ACC112 (cell line): ENCODE measurements at regions not wholly inside any gene's neighbourhood (a gene's known extent, or its start where the extent isn't known, plus 50 kb on each side); places are given as distances from the start of the nearest gene placed in this dataset.

ENCODE experiments used
- H2AFZ ChIP-seq: fragments of 200-600 bp; sonication (generic); one replicate; pipeline ENCODE4 v1.6.0; 2017; ENCODE audit warnings: antibody characterized with exemption, low read length; ENCODE audit not compliant: unreplicated experiment
- H3K27ac ChIP-seq: fragments of 200-600 bp; sonication (generic); 2 replicates; pipeline ENCODE4 v1.5.1; 2014; ENCODE audit warnings: low read depth, mild to moderate bottlenecking, antibody characterized with exemption, low read length, moderate library complexity
- H3K27me3 ChIP-seq: fragments of 200-600 bp; sonication (generic); 2 replicates; pipeline ENCODE4 v1.6.1; 2014; ENCODE audit warnings: mild to moderate bottlenecking, antibody characterized with exemption, low read length, moderate library complexity, mixed read lengths; ENCODE audit not compliant: insufficient read depth
- H3K36me3 ChIP-seq: fragments of 200-600 bp; sonication (generic); 2 replicates; pipeline ENCODE4 v1.6.1; 2016; ENCODE audit warnings: mild to moderate bottlenecking, antibody characterized with exemption, low read length, moderate library complexity, mixed read lengths; ENCODE audit not compliant: insufficient read depth
- H3K4me1 ChIP-seq: fragments of 200-600 bp; sonication (generic); one replicate; pipeline ENCODE4 v1.6.1; 2016; ENCODE audit warnings: low read length, mixed read lengths; ENCODE audit not compliant: insufficient read depth, unreplicated experiment, control insufficient read depth
- H3K4me3 ChIP-seq: fragments of 200-600 bp; sonication (generic); 2 replicates; pipeline ENCODE4 v1.5.1; 2014; ENCODE audit warnings: mild to moderate bottlenecking, low read depth, low read length
- H3K79me2 ChIP-seq: fragments of 200-600 bp; sonication (generic); one replicate; pipeline ENCODE4 v1.6.0; 2016; ENCODE audit warnings: low read length; ENCODE audit not compliant: control insufficient read depth, unreplicated experiment, insufficient read depth

DNA sequence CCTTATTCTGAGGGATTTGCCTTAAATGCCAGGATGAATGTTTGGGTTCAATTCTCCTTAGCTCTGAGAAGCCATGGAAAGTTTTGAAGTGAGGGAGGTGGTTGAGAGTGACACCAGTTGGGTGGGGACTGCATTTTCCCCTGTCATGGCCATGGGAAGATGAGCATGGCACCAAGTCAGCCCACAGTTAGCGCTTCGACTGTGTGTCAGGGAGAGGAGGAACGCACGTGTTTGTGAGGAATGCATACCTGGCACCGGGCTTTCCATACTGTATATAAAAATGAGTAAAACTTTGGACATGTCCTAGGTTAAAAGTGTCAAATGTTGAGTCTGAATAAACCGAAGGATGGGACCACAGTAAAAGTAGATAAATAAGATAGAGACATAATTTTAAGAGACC is 187.5 kb upstream of the KL start:
- no peak overlapping the region for H2AFZ ChIP-seq
- peaks cover 26% of the 10 kb centered on the region for H3K4me1 ChIP-seq
- H3K27ac ChIP-seq: no peak overlapping the region

GRCh38 chr13:32829269-32829668 is 187.0 kb upstream of the KL start:
- no peak overlapping the region for H3K4me3 ChIP-seq
- no peaks in the 10 kb centered on the region for H3K79me2 ChIP-seq
- H2AFZ ChIP-seq: peak overlapping the region; percentile 73
- H3K27ac ChIP-seq: no peak overlapping the region
- H3K27me3 ChIP-seq: no peaks in the 10 kb centered on the region
- H3K4me1 ChIP-seq: peaks cover 22% of the 10 kb centered on the region
- H3K36me3 ChIP-seq: no peaks in the 10 kb centered on the region

More for the DNA sequence above, 187.5 kb upstream of the KL start:
- no peaks in the 10 kb centered on the region for H3K36me3 ChIP-seq
- no peak overlapping the region for H3K4me3 ChIP-seq
- H3K27me3 ChIP-seq: no peaks in the 10 kb centered on the region
- no peaks in the 10 kb centered on the region for H3K79me2 ChIP-seq

GRCh38 chr13:32829676-32830335 is 186.4 kb upstream of the KL start:
- Histone ChIP-seq H3K36me3 (no peaks in the 10 kb centered on the region), H3K4me3 (no peak overlapping the region), H3K27ac (no peak overlapping the region), H3K4me1 (peaks cover 19% of the 10 kb centered on the region), H2AFZ (peak overlapping the region; percentile 73), H3K27me3 (no peaks in the 10 kb centered on the region), H3K79me2 (no peaks in the 10 kb centered on the region)

DNA sequence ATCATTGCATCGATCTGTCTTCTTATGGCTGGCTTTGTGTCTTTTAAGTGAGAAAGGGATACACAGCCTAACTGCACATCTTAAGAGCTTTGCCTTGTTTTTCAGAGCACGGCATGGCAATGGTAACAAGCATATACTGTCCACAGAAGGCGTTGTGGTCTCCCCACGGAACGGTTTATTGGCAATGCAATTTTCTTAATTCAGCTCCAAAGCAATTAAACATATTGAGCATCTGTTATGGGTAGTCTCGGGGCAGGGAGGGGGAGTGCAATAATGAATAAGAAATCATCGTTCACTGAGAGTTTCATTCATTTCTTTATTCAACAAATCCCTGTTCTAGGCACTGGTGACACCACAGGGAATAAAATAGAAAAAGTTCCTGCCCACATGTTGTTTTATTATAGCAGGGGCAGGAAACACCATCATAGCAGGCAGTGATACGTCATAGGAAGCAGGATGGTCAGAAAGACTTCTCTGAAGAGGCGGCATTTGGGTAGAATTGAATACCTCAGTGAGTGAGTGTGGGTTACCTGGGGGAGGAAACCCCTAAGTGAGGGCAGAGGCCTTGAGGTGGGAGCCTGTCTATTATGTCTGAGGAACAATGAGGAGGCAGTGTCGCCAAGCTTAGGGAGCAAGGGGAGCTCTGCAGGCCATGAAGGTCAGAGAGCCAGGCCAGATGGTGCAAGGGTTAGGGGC is 185.7 kb upstream of the KL start:
- no peak overlapping the region for H3K27ac ChIP-seq
- no peaks in the 10 kb centered on the region for H3K36me3 ChIP-seq
- H3K79me2 ChIP-seq: no peaks in the 10 kb centered on the region
- no peaks in the 10 kb centered on the region for H3K27me3 ChIP-seq
- peaks cover 14% of the 10 kb centered on the region for H3K4me1 ChIP-seq
- H2AFZ ChIP-seq: no peak overlapping the region
- H3K4me3 ChIP-seq: no peak overlapping the region

GRCh38 chr13:32837307-32837972 is 178.8 kb upstream of the KL start:
- no peaks in the 10 kb centered on the region for H3K79me2 ChIP-seq
- H3K4me1 ChIP-seq: no peaks in the 10 kb centered on the region
- H3K4me3 ChIP-seq: no peak overlapping the region
- H3K27ac ChIP-seq: no peak overlapping the region
- no peaks in the 10 kb centered on the region for H3K27me3 ChIP-seq
- H2AFZ ChIP-seq: no peak overlapping the region
- no peaks in the 10 kb centered on the region for H3K36me3 ChIP-seq

GRCh38 chr13:32837973-32838927 is 178.0 kb upstream of the KL start:
- Histone ChIP-seq H3K27me3 (no peaks in the 10 kb centered on the region), H3K79me2 (no peaks in the 10 kb centered on the region), H3K4me1 (no peaks in the 10 kb centered on the region), H3K36me3 (no peaks in the 10 kb centered on the region), H3K27ac (no peak overlapping the region), H2AFZ (no peak overlapping the region), H3K4me3 (no peak overlapping the region)

DNA sequence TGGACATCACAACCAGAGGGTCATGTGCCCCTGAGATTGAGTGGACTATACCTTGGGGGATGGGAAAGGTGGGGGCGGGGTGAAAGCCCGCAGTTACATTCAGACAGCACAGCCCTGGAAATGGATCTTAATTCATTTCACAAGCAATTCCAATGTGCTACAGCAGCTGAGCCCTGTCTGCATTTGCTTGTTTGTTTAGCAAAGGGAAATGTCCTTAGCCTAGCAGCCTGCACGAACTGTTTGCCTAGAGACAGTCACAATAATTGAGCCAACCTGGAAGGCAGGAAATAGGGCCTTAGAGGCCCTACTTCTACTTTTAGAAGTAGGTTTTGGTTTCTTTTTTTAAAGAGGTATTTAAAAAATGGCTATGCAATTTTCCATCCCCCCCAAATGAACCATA is 177.3 kb upstream of the KL start:
- H3K36me3 ChIP-seq: no peaks in the 10 kb centered on the region
- H2AFZ ChIP-seq: no peak overlapping the region
- H3K27ac ChIP-seq: no peak overlapping the region
- H3K79me2 ChIP-seq: no peaks in the 10 kb centered on the region
- no peaks in the 10 kb centered on the region for H3K27me3 ChIP-seq
- H3K4me3 ChIP-seq: no peak overlapping the region
- H3K4me1 ChIP-seq: no peaks in the 10 kb centered on the region

DNA sequence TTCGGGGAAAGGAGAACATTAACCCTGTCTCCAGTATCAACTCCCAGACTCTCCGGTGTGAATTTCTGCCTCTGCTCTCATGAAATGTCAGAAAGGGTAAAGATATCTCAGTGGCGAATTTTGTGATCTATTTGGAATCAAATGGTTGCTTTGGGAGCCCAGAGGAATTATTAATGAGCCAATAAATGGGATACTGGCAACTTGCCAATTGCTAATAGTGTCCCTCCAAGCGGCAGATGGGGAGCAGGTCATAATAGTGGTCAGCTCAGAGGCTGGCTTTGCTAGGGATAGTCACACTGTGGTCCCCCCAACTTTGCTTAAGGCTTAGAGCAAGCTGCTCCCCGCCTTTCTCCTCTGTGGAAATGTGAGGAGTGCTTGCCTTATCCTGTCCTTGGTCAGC is 176.1 kb upstream of the KL start:
- Histone ChIP-seq H3K4me3 (no peak overlapping the region), H3K36me3 (no peaks in the 10 kb centered on the region), H3K4me1 (no peaks in the 10 kb centered on the region), H3K27me3 (no peaks in the 10 kb centered on the region), H2AFZ (no peak overlapping the region), H3K27ac (no peak overlapping the region), H3K79me2 (no peaks in the 10 kb centered on the region)

- H3K4me1 ChIP-seq: no peaks in the 10 kb centered on the region
- no peak overlapping the region for H3K4me3 ChIP-seq
- H3K27me3 ChIP-seq: no peaks in the 10 kb centered on the region
- H2AFZ ChIP-seq: no peak overlapping the region
- H3K27ac ChIP-seq: no peak overlapping the region
- no peaks in the 10 kb centered on the region for H3K79me2 ChIP-seq
- H3K36me3 ChIP-seq: no peaks in the 10 kb centered on the region
These were observed 175.1 kb upstream of the KL start for GRCh38 chr13:32840989-32841713.
